GM04504 (cell line): ENCODE measurements at regions not wholly inside any gene's neighbourhood (a gene's known extent, or its start where the extent isn't known, plus 50 kb on each side); places are given as distances from the start of the nearest gene placed in this dataset.

Experiments used
- DNase-seq: peaks from one replicate; pipeline ENCODE4 v3.0.0-alpha.2; 2012; ENCODE audit warnings: low read depth

DNA sequence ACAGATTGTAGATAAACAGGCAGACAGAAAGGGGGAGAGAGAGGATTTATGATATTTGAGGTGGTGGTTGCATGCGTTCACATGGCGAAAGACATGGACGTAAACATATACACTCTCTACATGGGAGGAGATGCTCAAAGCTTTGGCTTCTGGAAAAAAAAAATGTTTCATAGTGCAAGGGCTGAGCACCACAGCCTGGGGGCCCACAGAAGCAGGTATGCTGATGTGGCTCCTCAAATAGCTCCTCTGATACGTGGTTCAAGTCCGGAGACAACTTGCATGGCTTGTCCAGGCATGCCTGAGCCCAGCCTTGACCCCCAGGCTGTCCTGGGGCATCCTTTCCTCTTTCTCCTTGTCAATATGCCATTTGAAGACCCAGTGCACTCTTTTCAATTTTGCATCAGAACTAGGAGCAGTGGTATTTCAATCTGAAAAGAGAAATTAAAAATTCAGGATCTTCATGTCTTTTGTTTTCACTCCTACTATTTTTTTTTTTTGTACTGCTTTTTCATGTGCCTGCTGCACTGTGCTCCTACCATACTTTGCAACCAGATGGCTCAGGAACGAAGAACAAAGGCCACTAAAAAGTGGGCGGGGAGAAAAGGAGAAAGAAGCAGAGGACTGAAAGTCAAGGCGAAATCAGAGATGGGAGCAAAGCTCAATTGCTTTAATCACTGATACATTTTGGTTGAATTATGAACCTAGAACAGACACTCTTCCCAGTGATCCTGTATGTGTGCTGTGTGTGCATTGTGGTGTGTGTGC is 495.7 kb upstream of the TCF4 start:
- DNase-seq = no peak

DNA sequence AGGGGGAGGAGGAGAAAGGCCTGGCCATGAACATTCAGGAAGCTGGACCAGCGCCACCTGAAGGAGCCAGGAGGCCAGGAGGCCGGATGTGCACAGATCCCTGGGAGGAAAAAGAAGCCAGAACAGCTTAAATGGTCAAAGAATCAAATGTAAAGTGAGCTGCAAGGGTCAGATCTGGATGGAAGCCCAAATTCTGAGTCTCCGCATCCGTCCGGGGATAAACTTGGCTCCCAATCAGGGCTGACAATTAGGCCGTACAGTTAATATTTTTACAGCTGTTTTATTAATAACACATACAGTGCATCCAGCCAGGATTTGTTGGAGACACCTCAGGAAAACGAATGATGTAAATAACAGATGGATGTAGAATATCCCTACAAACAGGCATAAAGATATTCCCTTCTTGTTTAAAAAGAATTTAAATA is 495.1 kb upstream of the TCF4 start:
- no peak for DNase-seq

DNA sequence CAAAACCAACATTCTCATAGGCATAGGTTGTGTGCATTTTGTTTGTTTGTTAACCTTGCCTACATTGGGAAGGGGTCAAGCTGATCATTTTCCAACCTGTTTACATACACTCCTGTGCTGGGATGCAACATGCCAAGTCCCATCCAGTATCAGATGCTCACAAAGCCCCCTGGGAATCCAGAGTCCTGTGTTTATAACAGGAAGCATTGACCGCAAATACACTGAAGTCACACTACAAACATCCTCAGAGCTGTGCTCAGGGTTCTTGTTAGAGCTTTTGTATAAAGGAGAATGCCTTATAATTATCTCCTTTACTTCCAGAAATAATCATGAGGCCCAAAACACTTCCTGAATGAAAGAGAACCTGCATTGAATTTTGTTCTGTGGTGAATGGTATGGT is 488.7 kb upstream of the TCF4 start:
- DNase-seq = no peak

DNA sequence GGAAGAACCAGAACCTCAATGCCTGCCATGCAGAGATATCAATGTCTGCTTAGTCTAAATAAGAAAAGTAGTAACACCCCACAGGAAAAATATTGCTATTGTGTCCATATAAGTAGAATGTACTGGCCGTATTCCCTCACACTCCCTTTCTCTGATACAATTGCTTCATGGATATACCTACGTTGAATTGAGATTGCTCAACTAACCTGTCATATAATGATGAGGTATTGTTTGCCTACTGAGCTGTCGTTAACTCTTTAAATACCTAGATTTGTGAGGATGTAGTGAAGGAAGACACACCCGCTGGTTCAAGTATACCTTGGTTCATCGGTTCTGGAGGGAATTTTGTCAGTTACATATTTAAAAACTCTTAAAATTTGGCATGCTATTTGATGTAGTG is 480.7 kb upstream of the TCF4 start:
- DNase-seq = no peak

DNA sequence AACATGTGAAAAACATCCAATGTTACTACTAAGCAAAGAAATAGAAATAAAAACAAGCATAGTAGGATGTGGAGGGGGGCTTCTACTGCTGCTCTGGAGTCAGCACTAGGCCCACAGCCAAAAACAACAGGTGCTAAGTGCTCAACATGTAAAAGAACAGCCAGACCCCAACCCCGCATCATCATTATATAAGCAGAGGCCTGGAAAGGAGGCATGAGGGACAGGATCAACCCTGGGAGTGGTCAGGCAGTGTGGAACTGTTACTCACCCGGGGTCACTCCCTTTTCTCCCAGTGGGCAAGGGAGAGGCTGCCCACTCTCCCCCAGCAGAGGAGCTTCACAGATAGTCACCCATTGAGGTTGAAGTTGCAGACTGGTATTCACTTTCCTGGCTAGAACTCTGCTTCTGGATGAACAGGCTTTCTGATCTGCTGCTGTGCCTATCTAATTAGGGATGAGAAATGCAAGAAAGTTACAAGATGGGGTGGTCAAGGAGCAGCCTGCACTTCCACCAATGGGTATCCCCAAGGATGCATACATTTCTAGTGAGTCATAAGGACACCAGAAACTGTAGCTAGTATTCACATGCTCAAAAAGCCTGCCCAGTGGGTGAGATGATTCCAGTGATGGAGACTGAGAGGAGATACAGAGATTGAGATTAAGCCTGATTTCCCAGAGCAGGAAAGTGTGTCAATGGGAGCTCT is 480.1 kb upstream of the TCF4 start:
- DNase-seq = peak; percentile 53

DNA sequence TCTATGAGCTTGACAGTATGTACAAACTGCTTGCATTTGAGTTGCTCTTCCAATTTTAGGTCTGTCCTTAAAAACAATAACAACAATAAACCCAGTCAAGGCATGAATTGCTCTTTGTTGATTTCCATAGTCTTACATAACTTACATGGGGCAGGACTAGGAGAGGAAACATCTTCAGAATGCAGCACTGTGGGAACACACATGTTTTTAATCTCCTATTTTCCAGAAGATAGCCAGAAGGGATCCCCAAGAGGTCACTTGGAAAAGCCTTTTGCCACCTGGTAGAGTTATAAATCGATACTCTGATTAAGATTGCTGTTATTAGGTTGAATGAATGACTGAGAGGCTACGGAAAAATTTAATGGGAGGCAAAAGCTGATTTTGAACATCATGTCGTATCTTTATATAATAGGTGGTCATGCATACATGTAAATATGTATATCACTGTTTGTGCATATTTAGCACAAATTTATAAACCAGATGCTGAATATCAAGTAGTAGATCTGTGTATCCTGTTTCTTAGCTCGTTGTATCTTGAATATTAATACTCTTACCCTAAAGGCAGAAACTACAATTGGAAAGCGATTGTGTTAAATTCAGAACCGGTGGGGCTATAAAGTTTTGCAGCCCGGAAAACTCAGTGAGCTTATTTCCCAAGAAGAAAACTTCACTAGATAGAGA is 479.4 kb upstream of the TCF4 start:
- peak; percentile 56 for DNase-seq

DNA sequence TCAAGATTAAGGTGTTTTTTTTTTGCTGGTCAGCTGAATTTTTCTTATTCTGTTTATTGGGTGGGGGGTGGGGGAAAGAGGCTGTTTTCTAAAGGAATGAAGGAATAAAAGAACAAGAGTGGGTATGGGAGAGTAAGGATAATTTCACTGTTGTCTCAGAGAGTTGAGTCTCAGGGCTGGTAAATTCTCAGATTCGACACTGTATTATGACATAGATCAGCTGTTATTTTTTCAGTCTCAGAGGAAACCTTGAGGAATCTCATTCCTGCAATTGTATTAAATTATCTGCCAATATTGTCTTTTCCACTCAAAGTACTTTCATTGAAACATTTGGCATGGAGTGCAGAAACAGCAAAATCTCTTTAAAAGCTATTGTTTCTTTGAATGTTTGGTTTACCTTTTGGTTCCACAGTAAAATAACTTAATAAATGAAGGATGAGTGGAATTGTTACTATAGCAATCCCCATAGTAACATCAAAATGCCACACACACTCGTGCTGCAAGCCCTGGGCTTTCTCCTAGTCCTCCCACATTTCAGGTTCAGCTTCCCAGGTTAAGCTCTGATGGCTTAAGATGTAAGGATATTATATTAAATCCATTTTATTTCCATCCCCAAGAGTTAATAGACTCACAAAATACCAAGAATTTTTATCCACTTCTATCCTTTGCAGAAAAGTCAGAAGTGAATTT is 478.7 kb upstream of the TCF4 start:
- no peak for DNase-seq

DNA sequence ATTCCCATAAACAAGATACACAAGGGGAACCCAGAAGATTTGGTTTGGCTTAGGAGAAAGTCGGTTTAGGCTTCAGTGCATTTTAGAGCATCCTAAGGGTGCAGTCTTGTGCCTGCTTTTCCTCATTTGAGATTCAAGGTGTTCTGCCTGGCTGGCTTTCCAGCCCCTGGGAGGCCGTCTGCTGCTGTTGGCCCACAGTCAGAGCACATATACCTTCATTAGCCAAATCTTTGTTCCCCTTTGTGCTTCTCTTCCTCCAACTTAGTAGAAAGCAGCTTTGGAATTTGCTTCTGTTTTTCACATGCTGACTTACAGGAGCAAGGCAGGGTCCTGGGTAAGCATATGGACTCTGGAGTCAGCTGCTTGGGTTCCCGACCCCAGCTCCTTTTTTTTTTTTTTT is 477.1 kb upstream of the TCF4 start:
- no peak for DNase-seq

DNA sequence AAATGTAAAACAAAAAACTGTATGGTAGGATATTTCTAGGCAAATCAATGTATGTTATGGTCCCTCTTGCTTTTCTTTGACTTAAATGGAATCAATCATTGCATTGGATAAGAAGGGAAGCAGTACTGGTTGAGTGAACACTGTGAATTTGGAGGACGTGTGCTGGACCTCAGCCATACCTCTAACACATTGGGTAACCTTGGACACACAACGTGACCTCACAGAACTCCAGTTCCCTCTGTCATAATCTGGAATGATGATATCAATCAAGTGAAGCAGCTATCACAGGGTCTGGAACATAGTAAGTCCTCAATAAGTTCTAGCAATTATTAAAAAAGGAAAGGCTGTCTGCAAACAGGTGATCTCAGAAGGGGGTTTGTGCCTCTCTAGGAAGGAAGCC is 474.9 kb upstream of the TCF4 start:
- no peak for DNase-seq

DNA sequence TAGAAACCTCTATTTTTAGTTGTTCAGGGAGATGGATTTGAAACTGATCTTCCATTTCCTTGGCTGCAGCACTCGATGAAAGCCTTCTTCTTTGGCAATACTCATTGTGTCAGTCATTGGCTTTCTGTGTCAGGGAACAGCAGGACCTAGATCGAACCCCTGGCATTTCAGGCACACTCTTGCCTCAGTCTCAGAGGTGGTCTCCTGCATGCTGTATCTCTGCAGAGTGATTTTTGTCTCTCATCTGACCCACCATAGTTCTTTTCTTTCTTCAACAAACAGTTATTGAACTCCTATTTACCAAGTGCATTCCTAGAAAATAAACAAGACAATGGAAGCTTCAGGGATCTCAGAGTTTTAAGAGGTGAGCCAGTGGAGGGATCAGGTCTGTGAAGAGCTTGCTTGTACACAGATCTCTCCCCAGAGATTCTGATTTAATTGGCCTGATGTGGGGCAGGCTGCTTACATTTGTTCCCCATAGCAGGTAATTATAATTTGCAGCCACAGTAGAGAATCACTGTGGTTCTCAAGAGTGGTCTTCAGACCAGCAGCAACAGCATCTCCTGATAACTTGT is 473.1 kb upstream of the TCF4 start:
- DNase-seq = no peak

DNA sequence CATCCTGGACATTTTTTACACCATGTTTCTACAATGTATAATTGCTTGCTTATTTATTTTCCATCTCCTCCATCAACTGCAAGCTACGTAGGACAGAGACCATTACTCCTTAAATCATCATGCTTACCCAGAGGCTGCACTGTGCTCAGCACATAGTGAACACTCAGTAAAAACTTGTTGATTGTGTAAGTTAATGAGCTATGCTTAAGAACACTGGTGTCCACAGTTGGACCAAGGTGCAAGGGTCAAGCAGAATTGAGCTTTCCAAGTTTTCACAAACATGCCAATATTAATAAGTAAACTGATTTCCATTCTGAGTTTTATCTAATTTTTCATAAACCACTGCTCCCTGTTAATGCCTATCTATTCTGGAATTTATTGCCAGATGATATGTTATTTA is 464.2 kb upstream of the TCF4 start:
- DNase-seq = no peak

DNA sequence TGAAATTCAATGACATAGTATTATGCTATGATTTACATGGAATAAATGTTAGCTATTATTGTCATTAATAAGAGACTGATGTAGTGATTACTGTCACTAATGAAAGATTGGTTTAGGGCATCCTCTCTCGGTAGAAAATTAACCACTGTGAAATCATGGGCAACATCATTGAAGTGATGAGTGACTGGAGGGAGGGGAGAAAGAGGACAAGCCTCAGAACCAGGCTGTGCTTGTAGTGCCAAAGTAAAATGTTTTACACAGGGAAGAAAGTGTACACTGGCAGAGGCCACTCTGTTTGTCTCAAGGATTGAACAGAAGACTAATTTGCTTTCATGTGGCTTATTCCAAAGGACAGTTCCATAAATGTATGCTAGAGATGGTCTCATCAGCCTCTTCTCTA is 456.2 kb upstream of the TCF4 start:
- DNase-seq = no peak

DNA sequence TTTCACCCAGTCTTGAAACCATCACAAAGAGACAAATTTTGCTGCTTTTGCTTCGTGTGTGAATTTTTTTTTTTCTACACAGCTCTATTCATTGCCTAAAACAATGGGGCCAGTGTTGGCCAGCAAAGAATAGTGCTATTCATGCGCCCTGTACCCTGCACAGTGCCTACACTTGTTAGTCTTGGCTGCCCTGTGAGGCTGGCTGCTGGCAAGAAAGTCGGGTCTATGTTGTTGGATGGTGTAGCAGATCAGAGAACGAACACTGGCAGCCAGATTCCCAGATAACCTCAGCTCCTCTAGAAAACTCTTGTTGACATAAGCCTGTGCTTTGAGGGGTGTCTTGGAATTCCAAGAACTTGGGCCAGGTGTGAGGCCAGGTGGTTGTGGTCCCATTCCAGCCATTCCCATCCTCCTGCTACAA is 455.7 kb upstream of the TCF4 start:
- DNase-seq = no peak

DNA sequence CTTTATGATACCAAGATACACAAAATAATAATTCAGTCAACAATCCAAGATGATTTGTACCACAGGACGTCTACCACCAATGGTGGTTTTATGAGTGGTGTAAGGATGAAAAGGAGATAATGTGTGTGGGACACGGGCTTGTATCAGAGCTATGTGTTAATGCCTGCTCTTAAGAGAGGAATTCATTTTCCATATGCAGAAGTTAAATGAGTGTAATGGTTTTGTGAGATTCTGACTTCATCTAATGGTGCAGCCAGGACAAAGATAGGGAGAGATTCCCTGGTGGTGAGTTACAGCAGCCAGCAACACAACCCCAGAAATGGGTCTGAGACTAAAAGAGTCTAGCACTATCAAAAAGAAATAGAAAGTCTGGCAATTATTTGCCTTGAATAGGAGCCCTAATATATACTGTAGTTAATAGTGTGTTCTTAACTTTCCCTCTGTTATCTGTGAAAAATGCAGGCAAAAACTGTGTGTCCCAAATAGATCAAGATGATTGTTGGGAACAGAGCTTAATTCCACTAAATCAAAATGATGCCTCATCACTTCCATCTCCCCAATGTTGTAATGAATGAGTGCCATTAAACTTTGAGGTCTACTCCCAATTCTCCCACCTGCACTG is 455.0 kb upstream of the TCF4 start:
- DNase-seq = no peak

DNA sequence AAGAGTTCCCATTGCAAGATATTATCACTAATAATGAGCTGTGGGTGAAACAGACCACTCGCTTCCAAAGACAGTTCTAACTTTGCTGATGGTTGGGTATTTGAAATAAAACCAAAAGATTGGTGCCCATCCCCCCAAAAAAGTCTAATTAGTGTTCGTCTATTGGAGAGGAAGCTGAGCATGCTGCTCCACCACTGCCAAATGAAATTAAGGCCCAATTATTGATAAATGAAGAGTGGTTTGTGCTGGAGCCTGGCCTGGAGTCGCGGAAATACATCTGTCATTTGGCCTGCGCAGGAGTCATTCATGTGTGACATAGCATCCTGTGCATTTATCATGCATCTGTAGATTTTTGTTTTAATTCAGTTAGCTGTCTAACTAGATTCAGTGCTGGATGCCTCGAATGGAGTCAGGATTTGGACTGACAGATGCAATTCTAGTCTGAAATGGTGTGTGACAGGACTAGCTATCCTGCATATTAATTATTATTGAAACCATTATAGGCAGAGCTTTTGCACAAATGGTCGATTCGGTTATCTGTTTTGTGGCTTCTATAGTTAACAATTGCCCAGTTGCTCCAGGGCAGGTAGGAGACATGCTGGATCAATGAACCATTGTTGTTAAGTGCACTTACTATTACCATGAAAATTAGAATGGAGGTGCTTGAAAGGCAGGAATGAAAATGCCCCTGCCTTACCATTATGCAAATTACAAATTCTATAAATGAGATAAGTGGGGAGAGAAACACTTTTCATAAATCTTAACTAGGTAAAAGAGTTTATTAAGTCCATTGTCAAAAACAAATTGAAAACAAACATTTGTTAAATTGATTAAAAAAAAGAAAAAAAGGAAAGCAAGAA is 450.4 kb upstream of the TCF4 start:
- no peak for DNase-seq

DNA sequence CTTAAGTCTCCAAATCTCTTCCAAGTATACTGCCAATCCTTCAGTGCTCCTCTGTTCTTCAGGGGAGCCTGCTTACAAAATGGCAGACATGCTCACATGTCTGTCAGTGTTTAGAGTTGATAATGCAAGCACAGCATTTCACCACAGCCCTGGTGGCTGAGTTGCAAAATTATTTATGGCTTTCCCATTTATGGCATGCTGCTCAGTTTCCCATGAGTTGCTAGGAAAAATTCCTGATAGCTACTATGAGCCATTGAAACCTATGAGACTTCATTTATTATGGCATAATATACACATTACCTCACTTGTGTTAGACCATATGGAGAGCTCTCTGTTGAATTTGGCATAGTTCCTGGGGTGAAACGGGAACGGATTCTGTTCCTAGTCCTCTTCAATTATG is 448.7 kb upstream of the TCF4 start:
- DNase-seq = no peak

DNA sequence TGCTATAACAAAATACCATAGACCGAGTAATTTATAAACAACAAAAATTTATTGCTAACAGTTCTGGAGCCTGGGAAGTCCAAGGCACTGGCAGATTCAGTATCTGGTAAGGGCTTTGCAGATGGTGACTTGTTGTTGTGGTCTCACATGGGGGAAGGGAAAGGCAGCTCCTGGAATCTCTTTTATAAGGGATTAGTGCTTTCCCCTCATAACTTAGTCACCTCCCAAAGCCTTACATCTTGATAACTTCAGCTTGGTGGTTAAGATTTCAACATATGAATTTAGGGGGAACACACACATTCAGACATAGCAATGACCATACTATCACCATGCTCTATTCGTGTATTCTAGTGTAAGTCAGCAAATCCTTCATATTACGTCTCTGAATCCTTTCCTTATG is 447.6 kb upstream of the TCF4 start:
- DNase-seq = no peak

DNA sequence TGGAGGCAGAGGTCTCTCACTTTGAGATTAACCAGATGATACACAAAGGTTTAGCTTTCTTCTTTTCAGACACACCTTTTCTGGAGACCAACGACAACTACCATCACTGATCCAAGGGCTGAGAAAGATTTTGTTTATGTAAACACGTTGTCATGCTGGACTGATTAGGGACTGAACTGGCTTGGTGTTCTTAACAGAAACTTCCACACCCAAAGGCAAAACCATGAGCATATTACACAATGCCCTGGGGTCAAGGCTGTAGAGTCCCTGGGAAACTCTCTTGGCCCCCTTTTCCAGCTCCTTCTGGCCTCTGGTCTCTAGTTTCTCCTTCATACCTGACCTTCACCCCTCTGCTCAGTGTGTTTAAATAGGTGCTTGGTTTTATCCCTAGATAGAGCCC is 447.0 kb upstream of the TCF4 start:
- no peak for DNase-seq

DNA sequence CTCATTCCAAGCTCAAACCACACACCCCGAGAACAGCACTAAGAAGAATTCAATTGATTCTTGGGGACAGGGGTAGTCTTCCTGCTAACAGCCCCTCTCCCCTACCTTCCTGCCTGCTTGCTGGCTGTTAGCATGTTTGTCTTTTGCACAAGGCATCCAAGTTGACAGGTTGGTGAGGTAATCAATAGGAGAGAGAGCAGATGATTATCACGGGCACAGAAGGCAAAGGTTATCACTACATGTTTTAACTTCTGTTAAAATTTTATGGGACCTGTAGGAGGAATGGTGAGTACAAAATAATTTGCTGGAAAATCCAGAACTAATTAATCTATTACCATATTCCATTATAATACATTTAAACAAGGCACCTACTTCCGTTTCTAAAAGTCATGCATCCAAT is 442.1 kb upstream of the TCF4 start:
- DNase-seq = no peak

DNA sequence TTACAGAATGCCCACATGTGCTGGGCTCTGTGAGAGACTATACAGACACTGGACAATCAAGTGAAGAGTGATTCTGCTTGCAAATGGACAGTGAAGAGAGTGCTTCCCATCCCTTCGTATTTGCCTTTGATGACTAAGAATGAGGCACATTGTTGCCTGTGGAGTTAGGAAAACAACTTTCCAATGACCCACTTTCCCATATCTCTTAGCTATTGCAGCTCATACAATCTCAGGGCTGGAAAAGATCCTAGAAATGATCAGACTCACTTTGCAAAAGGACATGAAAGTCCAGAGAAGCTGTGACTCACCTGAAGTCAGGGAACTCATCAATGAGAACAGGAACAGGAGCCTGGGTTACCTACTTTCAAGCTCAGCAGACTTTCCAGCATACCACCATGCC is 440.5 kb upstream of the TCF4 start:
- peak; percentile 11 for DNase-seq

DNA sequence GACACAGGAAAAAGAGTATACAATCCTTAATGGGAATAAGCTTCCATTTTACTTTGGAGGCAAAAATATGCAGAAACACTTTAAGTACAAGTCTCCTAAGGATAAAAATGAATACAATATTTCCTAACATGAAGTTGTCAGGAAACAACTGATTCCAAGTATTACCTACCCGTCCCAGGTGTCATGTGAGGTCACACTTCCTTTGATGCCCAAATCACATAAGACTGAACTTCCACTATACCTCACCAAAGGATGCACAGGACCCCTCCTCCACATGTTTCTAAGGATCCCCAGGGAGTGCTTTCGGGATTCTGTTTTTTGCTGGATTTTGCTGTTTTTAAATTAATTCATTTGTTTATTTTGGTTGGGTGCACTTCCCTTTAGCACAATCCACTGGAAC is 438.5 kb upstream of the TCF4 start:
- DNase-seq = no peak
